HL-60/S4 treated with phorbol 12-myristate 13-acetate at 8.2 ng/mL for 4 days and 3 days (cell line): ENCODE measurements at regions not wholly inside any gene's neighbourhood (a gene's known extent, or its start where the extent isn't known, plus 50 kb on each side); places are given as distances from the start of the nearest gene placed in this dataset.

Experiments
- in situ Hi-C: fragments of 300-500 bp; cut with MboI; formaldehyde crosslinking; loops from 2 replicates; pipeline ENCODE4 v1.15.0; 2022; ENCODE audit warnings: low sequenced_read_pairs

DNA sequence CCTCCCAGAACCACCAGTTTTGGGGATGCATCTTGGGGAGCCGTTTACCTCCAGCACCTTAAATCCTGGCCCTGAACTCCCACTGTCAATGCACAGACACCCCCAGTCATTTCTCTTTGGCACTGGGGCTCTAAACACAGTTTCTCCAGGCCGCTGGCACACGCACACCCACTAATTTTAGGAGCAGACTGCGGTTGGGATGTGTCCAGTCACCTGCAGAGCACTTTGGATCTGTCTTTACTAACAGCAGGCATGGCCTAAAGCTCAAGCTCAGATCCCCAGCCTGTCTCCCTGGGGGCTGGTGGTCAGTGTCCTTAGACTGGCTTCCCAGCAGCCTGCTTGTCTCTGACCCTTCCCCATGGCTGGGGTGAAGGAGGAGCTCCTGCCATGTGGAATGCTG lies 49.9 kb downstream of the SYNE3 start:
- in situ Hi-C loops: no loop called here

- in situ Hi-C loops: no loop called here
Measured at GRCh38 chr14:95465936-95466335, 50.5 kb downstream of the SYNE3 start.

GRCh38 chr14:95465358-95465757 lies 51.1 kb downstream of the SYNE3 start:
- in situ Hi-C loops: no loop called here

GRCh38 chr14:95464514-95464913 lies 51.9 kb downstream of the SYNE3 start:
- in situ Hi-C loops: no loop called here

DNA sequence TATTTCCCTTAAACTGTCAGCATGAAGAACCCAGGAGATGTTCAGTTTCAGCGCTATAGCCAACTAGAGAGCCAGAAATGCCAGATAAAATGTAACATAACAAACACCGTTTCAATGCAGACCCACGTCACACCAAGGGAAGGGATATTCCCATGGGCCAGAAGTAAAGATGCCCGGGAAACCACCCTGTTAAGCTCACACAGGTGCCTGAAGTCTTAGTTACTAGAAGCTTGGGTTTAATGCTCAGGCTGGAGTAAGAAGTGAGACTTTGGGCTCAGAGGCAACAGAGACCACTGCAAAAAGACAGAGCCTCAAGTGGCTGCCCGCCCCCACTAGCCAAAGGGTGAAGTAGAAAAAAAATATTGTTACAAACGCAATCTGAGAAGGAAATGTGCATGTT lies 52.3 kb downstream of the SYNE3 start:
- in situ Hi-C loops: no loop called here

GRCh38 chr14:95463171-95463901 lies 53.1 kb downstream of the SYNE3 start:
- in situ Hi-C loops: no loop called here

- in situ Hi-C loops: no loop called here
Measured at GRCh38 chr14:95462491-95462890, 54.0 kb downstream of the SYNE3 start.

- in situ Hi-C loops: no loop called here
Measured at GRCh38 chr14:95460647-95461478, 55.6 kb downstream of the SYNE3 start.

DNA sequence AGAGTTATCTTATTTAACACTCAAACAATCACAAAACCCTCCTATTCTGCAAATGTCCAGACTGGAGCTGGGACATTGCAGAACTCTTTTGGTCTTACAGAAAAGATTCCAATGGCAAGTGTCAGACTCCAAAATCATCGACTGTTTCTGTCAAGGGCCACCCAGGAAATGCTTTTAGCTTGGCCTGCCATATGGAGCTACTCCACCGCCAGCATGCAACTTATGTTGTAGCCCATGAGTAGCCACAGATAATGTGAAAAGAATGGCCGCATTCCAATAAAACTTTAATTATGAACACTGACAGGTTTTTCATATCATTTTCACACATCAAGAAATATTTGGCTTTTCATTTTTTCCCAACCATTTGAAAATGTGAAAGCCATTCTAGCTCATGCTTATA lies 57.5 kb downstream of the SYNE3 start:
- in situ Hi-C loops: no loop called here

DNA sequence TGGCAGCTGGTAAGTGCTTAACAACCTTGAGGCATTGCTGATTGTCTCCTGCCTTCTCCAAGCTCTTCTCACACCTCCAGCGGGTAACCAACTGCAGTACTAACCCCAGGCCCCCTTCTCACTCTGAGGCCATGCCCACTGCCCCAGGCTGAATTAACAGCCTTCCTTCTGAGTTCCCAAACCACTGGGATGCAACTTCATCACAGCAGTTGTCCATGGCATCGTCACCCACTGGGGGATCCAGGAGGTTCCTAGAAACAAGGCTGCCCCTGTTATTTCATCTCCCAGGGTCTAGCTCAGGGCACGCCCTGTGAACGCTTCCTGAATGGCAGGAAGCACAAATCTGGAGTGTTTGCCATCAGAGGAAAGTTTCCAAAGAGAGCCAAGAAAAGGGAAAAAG lies 58.0 kb downstream of the SYNE3 start:
- in situ Hi-C loops: no loop called here

DNA sequence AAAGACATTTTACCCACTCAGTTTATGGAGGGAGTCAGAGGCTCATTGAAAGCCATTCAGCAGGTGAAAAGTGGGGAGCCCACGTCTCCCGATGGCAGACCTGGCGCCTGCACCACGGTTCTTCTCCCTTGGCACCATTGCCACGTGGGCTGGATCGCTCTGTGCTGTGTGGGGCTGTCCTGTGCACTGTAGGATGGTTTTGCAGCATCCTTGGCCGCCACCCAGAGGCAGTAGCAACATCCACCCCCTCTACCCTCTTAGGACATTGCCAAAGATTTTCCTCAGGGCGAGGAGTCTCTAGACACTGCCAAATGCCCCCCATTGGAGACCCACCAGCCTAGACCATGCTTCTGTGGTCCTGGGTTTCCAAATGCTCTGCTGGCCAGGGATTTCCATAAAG lies 60.2 kb downstream of the SYNE3 start:
- in situ Hi-C loops: no loop called here

DNA sequence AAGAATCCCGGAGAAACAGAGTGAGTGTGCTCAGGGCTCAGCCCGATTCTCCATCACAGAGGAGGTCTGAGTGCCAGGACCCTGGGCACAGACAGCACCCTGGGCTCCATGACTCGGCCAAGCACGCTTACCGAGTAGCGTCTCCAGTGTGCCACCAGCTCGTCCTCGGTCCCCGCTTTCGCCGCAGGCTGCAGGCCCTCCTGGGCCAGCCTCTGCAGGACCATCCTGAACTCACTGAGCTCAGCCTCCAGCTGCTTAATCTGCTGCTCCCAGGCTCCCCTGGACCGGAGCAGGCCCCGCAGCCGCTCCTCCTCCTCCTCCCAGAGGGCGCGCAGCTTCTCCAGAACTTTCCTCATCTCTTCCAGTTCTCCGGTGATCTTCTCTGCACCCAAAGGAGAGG lies 61.2 kb downstream of the SYNE3 start:
- in situ Hi-C loops: no loop called here

- in situ Hi-C loops: no loop called here
Measured at GRCh38 chr14:95453713-95453980, 62.8 kb downstream of the SYNE3 start.

DNA sequence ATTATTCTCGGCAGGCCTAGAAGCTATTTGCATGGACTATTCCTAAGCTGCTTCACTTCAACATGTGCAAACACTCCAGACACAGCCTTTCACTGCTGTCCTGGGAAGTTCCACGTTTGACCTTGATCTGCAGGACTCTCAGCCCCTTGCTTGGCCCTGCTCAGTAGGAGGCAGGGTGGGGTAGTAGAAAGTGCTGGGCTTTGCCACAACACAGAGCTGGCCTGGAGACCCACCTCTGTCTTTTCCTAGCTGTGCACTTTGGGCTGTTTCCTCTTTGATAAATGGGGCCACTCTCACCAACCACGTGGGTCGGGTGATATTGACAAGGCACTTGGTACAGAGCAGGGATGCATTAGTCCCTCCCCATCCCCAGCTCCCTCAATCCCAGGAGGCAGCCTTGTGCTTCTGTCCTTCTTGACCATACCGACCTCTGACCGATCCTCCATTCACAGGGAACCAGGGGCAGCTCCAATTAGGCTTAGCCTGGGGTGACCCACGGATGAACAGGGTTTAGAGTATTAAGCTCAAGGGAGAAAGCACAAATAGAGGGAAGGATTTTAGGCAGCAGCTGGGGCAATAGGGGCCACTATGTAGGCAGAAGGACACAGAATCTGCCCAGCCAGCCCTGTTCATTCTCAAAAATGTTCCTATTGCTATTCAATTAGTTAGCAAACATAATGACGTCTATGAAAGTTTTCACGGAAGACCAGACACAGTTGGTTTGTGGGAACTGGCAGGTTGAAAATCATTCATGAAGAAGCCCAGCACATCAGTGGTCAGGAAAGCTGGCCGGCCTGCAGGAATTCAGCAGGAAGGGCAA lies 63.3 kb downstream of the SYNE3 start:
- in situ Hi-C loops: no loop called here

GRCh38 chr14:95452176-95452892 lies 64.1 kb downstream of the SYNE3 start:
- in situ Hi-C loops: no loop called here

DNA sequence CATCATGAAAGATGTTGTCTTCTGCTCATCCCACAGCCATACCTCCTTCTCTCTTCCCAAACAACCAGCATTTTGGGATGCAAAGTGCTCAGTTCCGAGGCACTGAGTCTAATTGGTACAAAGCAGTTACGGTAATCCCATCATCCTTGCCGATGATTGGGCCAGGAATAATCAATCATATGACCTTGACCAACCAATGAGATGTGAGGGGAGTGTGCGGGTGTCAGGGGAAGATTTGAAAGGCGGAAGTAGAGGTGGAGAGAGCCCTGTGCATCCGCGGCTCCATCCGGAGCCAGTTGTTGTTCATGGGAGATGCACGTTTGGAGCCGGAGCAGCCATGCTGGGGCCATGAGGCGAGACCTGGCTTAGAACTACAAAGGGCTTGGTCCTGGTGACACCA lies 67.3 kb downstream of the SYNE3 start:
- in situ Hi-C loops: loop anchor here (25.0 kb wide), 1 partner anchor 238 kb away; the partner anchor contains the start of gene TCL1B

DNA sequence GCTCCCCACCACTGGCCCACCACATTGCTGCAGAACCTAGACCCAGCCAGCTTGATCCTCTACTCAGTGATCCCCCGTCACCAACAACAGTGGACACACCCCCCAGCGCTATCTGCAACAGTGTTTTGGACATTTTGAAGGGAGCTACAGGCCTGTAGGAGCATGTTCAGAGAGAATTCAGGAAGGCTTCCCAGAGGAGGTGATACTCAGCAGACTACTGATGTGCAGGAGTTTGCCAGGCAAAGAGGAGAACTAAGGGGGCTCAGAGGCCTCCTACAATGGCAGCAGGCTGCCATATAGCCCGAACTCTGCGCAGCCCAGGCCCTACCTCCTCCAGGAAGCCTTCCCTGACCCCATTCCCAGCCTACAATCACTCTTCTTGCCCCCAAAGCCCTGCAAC lies 70.0 kb downstream of the SYNE3 start:
- in situ Hi-C loops: loop anchor here (25.0 kb wide), 1 partner anchor 241 kb away; the partner anchor contains the start of gene TCL1B

GRCh38 chr14:95445676-95446075 lies 70.8 kb downstream of the SYNE3 start:
- in situ Hi-C loops: loop anchor here (25.0 kb wide), 1 partner anchor 242 kb away; the partner anchor contains the start of gene TCL1B

GRCh38 chr14:95445161-95445560 lies 71.3 kb downstream of the SYNE3 start:
- in situ Hi-C loops: loop anchor here (25.0 kb wide), 1 partner anchor 242 kb away; the partner anchor contains the start of gene TCL1B
